HG03108 (cell line): ENCODE measurements at regions not wholly inside any gene's neighbourhood (a gene's known extent, or its start where the extent isn't known, plus 50 kb on each side); places are given as distances from the start of the nearest gene placed in this dataset.

Source experiments
- ATAC-seq: cut with Tn5 transposase; IDR thresholded peaks from one replicate; pipeline ENCODE4 v1.9.1; 2021; ENCODE audit warnings: moderate library complexity; ENCODE audit not compliant: unreplicated experiment

- ATAC-seq = no peak
Observed at GRCh38 chr1:221834698-221835513, 93.0 kb upstream of the DUSP10 start.

GRCh38 chr1:221832617-221833016 is 90.7 kb upstream of the DUSP10 start:
- no peak for ATAC-seq

DNA sequence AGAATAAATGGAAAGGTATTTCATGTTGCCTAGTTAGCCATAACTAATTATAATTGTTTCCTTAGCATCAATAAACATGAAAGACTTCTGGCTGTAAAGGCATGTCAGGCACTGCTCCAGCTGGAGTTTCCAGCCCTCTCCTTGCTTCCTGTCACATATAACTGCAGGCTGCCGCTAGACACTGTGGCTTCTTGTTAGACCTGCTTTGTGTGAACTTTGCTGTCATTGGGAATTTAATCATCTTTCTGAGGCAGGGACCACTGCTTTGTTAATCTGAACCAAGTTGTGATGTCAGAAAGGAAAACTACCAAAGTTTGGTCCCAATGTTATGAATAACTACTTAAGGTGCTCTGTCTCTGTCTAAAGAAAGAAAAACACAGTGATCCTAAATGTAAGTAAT is 90.3 kb upstream of the DUSP10 start:
- no peak for ATAC-seq

DNA sequence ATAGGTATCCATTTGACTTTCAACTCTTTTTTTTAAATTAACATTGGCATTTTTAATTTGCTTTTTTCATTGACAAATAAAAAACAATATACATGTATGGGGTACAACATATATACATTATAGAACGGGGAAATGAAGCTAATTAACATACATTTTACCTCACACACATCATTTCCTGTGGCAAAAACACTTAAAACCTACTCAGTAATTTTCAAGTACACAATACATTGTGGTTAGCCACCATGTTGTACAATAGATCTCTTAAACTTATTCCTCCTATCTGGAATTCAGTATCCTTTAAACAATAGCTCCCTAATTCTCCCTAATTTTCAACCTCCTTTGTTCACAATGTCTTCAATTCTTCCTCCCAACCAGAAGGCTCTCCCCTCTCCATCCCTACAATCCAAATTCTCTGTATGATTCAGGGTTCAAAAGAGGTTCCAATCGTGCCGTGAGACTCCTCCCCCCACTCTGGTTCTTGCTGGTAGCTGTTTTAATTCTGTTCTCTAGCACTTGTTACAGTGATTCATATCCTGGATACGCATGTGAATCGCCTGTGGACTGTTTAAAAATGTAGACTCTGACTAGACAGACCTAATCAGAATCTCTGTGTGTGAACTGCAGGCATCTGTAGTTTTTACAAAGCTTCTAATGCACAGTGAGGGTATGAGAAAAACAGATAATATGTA is 87.6 kb upstream of the DUSP10 start:
- ATAC-seq = no peak

DNA sequence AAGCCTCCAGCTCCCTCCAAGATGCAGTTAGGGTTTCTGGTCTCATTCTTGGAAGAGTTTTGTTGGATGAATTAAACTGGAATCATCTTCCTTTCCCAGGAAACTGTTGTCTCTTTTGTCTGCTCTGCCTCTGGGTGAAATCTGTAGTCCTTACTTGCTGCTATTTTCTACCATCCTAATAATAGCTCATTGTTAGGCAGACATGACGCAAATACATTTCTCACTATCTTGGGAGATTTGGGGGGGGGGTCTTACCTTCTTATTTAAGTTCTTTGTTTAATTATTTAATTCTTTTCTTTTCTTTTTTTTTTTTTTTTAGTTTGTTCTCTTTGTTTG is 85.4 kb upstream of the DUSP10 start:
- ATAC-seq = no peak

- no peak for ATAC-seq
Observed at GRCh38 chr1:221824909-221825308, 83.0 kb upstream of the DUSP10 start.

DNA sequence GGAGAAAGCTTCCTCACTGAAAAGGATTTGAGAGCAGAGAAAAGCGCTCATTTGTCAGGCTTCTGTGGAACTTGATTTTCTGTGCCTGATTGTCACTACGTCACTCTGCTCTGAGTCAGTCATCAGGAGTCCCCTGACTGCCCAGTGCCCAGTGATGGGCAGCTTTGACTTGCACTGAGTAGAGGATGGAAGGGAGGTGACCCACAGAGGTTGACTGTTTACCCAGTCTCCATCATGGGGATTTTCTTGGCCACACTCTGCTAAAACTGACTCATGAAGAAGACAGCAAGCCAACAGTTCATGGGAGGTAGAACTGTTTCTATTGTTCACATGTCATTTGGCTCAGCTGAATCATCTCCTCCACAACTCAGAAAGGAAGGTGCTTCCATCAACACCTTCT is 82.1 kb upstream of the DUSP10 start:
- ATAC-seq = peak; percentile 49

DNA sequence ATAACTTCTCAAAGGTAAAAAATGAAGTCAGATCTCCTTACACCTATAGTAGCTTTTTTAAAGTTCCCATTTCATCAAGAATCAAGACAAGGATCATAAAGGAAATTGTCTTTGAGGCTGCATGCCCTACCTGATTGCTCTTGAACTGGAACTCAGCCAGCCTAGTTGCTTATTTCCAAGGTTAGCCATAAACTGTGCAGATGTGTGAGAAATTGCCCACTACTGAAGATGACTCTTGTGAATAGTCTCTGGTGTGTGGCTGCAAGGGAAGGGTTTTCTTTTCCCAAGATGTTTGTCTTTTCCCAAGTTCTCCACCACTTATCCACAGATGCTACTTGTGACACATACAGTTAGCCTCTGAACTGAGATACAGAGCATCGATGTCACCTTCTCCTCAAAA is 81.7 kb upstream of the DUSP10 start:
- ATAC-seq = peak; percentile 22

GRCh38 chr1:221823149-221823548 is 81.3 kb upstream of the DUSP10 start:
- peak; percentile 68 for ATAC-seq

DNA sequence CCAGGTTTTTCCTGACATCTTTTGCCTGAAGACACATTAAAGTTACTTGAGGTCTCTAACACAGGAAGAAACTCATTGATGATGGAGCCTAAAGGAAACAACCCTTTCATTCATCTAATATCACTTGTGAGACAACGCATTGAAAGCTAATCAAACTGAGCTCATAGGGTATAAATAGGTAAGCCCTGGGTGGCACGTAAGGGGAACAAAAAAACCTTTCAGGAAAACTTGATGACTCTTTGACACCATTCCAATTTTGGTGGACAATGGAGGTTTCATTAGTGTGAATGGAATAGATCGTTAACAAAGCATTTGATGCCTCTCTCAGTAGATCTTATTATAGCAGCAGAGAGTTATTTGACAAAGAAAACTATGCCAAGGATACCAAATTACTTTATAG is 80.7 kb upstream of the DUSP10 start:
- ATAC-seq = no peak

DNA sequence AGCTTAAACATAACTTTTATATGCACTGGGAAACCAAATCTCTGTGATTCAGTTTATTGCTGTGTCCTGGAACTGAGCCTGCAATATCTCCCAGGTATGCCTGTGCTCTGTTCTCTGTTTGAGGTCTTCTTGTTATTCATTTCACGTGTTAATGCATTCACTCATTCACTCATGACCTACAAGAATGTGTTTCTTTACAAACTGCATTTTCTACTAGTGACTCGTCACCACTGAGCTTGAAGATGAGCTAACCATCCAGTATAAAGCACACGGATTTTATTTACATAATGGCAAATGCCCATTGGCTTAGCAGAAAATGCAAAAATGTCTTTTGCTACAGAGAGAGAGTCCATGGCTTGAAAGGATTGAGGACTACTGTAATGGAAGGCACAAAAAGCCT is 75.0 kb upstream of the DUSP10 start:
- ATAC-seq = no peak

- no peak for ATAC-seq
Observed at GRCh38 chr1:221815660-221816059, 73.8 kb upstream of the DUSP10 start.

DNA sequence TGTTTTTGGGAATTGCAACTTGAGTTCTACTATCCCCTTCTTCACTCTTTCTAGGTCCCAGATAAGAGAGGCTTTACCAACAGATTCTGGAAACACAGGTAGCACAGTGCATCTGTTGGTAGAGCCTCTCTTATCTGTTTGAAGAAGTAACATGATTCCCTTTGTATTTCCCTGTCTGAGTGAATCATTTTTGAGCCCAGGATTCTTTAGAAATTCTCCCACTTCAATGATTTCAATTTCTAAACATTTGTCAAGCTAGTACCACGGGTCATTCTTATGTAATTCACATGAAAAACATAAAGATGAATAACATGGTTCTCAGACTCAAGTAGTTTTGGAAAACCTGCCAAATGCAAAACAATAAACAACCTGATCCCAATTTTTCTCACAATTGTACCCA is 72.0 kb upstream of the DUSP10 start:
- no peak for ATAC-seq

DNA sequence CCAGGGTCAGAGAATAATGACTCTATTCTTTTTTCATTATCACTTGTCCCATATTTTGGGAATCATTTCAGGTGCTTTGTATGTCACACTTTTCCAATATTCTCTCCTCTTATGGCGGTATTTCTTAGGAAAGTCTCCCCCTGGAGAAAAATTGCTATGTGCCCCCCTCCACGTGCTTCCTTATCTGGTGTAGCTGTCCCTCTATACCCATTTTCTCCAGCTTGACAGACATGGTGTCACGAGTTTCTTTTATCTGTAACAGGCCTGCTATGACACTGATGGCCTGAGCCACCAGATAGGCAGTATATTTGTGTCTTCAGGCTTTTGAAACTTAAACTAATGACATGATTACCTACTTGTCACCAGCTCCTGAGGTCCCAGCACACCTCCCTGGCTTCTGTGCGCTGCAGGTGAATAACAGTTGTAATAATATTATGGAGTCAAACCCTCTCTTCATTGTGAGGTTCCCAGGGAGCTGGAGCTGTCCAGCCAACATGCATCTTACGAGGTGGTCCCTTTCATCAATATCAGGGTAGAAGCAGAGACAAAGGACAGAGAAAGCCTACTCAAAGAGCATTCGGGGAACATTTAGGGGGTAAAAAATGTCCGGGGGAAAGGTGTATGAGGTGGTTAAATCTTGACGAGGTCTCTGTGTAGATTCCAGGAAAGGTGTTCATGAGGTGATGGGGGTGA is 71.2 kb upstream of the DUSP10 start:
- no peak for ATAC-seq

DNA sequence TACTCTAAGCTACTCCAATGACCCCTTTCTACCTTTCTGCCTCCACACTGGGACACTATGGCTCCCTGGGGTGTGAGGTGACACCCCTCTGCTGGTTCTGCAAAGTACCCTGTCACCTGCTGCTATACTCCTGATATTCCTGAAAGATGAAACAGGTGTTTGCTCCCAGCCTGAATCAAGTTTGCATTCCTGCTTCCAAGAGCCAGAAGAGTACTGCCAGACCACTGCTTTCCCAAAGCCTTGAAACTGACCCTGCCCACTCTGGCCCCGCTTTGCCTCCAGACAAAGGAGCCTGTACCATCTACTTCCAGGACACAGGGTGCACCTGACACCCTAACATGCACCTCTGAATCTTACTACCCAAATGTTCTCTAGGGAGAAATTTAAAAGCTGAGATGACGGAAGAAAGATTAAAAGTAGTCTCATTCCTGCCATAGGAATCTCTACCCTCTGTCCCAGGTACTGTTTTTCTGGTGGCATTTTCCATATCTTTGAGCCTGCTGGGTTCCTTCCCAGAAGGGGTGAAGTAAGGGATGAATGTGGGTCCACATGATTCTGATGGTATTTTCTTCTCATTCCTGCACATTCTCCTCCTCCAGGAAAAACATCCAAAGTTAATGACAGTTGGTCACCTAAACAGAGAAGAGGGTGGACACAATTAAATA is 70.3 kb upstream of the DUSP10 start:
- ATAC-seq = no peak

GRCh38 chr1:221810406-221810805 is 68.5 kb upstream of the DUSP10 start:
- ATAC-seq = no peak

- peak; percentile 34 for ATAC-seq
Observed at GRCh38 chr1:221809091-221810029, 67.5 kb upstream of the DUSP10 start.

DNA sequence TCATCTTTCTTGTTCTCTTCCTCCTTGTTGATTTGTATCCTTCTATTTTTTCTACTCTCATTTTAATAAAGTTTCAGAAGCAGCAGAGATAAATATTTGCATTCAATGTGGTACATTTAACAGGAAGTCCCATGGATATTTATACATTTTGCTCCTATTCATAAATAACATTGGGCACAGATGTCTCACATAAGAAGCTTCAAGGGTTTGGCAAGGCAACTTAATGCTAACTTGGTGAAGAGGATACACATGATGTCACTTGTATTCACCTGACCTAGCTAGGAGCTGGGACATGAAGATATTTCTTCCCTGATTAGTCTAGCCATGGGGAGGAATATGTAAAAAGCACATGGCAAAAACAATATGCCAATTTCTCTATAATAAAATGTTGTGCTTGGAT is 65.1 kb upstream of the DUSP10 start:
- ATAC-seq = no peak

DNA sequence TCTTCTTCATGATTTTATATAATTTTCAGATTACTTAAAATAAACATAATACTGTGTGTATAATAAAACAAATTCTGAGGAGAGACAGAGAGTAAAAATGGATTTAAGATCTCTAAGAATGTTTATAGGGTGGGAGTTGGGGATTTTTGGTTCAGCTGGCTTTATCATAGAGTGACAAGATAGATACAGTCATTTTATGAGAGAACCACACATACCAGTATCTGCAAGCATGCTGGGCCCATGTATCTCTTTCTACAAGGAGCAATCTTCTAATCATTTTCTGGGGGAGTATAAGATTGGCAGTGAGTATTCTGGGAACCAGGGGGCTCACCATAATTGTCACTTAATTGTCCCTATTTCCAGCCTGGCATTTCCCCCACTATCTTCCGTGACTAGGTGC is 64.3 kb upstream of the DUSP10 start:
- no peak for ATAC-seq

- ATAC-seq = no peak
Observed at GRCh38 chr1:221805121-221805520, 63.2 kb upstream of the DUSP10 start.
